ENCODE measurements at regions not wholly inside any gene's neighbourhood (a gene's known extent, or its start where the extent isn't known, plus 50 kb on each side); places are given as distances from the start of the nearest gene placed in this dataset.
"Not testable (repeated sequence)": the region's sequence is repeated elsewhere in the genome, so short reads cannot be mapped to it uniquely, and the experiment has no call there.

DNA sequence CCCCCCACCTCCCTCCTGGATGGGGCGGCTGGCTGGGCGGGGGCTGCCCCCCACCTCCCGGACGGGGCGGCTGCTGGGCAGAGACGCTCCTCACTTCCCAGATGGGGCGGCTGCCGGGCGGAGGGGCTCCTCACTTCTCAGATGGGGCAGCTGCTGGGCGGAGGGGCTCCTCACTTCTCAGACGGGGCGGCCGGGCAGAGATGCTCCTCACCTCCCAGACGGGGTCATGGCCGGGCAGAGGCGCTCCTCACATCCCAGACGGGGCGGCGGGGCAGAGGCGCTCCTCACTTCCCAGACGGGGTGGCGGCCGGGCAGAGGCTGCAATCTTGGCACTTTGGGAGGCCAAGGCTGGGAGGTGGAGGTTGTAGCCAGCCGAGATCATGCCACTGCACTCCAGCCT is 280.8 kb downstream of the SOCS6 start:
- not testable (repeated sequence) for FAIRE-seq

DNA sequence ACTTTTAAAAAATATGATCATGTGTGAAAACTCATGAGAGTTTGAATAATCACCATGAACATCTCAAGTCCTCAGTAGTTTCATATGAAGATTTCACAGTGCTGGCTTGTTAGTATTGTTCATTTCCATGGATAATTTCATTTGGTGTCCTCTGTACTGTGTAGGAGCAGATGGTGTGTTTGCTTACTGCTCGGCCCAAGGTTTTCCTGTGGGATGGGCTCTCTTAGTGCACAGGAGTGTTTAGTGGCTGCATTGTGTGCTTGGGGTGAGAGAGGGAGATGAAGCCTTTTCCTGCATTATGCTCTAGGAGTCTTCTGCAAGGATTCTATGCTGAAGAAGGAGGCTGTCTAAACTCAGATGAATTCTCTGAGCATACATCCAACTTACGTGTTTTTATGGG is 270.6 kb downstream of the SOCS6 start:
- DNase-seq (ENCODE audit: insufficient read length, low spot score) = no peak
- FAIRE-seq = no peak

More for the DNA sequence above, 280.8 kb downstream of the SOCS6 start:
- not testable (repeated sequence) for DNase-seq (ENCODE audit: insufficient read length, low spot score)

GRCh38 chr18:70558371-70558770 is 269.5 kb downstream of the SOCS6 start:
- no peak for FAIRE-seq
- no peak for DNase-seq (ENCODE audit: insufficient read length, low spot score)

DNA sequence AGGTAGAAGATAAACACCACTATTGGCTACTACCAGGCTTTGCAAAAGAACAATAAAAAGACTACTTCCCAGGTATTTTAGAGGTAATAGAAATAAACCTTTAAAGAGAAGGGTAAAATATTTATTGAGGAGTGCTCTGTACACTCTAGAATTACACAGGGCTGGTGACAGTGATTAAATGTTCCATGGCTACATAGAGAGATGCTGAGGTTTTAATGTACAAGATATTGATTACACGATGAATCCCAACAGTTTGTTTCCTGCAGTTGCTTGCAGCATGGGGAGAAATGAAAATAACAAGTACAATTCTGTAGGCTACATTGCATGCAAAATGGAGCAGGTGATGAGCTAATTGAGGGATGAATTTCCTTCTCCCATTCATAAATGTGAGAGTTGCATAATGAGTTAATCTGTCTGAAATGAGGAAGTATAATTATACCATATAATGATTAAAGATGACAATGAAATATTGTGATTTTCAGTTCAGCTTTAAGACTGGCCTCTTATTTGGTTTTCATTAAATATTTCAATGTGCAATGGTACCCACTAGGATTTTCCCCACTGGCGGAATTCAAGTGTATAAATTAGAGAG is 266.1 kb downstream of the SOCS6 start:
- DNase-seq (ENCODE audit: insufficient read length, low spot score) (no peak), FAIRE-seq (no peak)

DNA sequence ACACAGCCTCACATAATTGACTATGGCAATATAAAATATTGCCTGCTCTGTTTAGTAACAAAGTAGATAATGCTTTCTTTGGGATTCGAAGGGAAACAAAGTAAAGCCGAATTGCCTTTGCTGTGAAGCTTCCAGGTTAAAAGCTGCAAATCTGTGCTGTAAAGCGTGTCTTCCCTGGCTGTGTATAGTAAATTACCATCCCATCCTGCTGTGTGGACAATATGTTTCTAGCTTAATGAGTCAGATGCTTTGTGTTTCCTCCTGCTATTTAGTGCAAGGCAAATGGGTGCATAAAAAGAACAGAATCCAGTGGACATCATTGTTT is 265.1 kb downstream of the SOCS6 start:
- DNase-seq (ENCODE audit: insufficient read length, low spot score) = no peak
- no peak for FAIRE-seq

DNA sequence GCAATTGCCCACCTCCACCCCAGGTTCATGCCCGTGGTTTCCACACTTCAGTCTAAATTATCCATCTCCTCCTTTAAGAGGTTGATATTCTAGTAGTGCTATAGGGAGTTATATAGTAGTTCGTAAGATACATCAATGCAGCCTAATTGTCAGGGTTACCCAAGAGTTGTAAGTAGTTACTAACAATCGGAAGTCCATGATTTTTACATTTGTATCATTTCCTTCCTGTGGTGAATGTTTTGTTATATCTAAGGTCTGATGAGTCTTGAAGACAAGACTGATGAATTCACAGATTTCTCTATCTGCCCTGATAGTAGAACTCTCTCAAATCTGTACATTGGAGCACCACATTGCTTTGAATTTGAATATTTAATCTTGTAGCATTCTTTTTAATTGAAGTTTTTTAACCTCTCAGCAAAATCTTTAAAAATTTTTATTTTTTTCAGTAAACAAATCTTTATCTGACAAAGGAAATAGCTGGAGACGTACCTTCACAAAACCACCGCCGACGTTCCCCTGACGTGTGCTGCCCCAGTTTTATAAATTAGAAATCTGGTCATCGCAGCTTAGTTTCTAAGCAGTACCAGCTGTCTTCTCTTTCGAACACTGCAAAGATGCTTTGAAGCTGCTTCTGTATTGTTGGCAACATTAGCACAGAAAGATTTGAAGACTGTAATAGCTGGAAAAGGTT is 264.5 kb downstream of the SOCS6 start:
- FAIRE-seq (no peak), DNase-seq (ENCODE audit: insufficient read length, low spot score) (no peak)

DNA sequence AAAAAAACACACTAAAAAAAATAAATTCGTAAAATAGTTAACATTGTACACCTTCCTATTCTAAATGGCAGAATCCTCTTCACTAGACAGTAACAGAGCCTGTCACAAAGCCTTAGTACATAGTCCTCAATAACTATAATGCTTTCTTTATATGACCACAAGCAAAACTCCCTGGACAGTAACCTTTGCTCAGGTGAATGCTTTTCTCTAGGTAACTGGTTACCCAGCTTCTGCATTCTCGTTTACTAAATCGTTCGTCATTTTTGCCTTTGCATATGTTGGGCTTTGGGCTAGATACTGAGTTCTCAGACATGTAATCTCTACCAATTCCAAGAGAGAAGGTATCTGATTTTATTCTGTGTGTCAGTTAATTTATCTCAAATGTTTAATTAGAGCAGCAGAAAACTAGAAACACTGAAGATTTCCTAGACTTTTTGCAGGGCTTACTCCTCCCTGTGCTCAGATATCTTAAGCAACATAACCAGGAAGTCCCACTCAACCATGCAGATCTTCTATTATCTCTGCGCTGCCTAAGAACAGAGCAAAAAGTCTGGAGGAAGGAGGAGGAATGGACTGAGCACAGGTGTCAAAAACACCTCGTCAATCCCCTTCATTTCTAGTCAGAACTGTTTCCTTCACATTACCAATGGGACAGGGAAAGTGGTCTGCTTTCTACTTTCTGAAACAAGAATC is 247.7 kb downstream of the SOCS6 start:
- DNase-seq (ENCODE audit: insufficient read length, low spot score) (no peak), FAIRE-seq (no peak)

GRCh38 chr18:70535041-70535440 is 246.2 kb downstream of the SOCS6 start:
- FAIRE-seq = no peak
- DNase-seq (ENCODE audit: insufficient read length, low spot score) = no peak

DNA sequence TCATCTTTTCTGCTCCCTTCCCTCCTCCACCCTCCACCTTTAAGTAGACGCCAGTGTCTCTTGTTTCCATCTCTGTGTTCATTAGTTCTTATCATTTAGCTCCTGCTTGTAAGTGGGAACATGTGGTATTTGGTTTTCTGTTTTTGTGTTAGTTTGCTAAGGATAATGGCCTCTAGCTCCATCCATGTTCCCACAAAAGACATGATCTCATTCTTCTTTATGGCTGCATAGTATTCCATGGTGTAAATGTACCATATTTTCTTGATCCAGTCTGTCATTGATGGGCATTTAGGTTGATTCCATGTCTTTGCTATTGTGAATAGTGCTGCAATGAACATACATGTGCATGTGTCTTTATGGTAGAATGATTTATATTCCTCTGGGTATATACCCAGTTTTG is 236.5 kb downstream of the SOCS6 start:
- not testable (repeated sequence) for DNase-seq (ENCODE audit: insufficient read length, low spot score); FAIRE-seq

DNA sequence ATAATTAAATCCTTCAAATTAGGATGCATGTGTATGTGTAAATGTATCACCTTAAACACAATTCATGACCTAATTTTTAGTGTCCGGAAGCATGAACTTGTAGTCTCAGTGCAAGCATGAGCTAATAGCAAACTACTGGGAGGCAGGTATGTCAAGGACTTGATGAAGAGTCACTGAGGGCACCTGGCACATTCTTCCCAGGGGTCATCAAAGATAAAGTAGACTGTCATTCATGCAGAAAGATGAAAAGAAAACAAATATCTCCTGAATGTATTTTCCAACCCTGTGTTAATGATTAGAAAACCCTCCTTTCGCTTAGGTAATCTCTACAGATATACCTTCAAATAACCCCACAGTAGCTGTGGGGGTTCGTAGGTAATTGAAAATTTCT is 234.9 kb downstream of the SOCS6 start:
- no peak for DNase-seq (ENCODE audit: insufficient read length, low spot score)
- no peak for FAIRE-seq

- no peak for DNase-seq (ENCODE audit: insufficient read length, low spot score)
- FAIRE-seq = no peak
These were observed 234.4 kb downstream of the SOCS6 start for GRCh38 chr18:70523035-70523791.

GRCh38 chr18:70522183-70522680 is 233.4 kb downstream of the SOCS6 start:
- DNase-seq (ENCODE audit: insufficient read length, low spot score) (no peak), FAIRE-seq (no peak)

DNA sequence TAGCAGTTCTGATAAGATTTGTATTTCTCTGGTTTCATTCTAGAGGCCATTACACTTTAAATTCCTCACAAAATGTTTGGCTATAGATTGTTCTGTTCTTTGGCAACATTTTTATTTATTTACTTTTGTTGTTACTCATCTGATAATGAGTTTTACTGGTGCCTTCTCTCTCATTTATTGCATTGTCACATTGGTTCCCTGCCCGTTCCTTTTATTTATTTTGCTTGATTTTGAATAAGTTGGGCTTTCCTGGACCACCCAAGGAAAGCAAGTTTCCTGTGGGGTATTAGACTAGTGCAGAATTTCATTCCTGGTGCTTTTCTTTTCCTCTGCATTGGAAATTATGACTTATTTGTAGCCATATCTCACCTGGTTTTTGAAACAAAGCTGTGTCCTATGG is 232.0 kb downstream of the SOCS6 start:
- FAIRE-seq (no peak), DNase-seq (ENCODE audit: insufficient read length, low spot score) (no peak)

GRCh38 chr18:70513502-70514171 is 224.8 kb downstream of the SOCS6 start:
- FAIRE-seq (no peak), DNase-seq (ENCODE audit: insufficient read length, low spot score) (no peak)

DNA sequence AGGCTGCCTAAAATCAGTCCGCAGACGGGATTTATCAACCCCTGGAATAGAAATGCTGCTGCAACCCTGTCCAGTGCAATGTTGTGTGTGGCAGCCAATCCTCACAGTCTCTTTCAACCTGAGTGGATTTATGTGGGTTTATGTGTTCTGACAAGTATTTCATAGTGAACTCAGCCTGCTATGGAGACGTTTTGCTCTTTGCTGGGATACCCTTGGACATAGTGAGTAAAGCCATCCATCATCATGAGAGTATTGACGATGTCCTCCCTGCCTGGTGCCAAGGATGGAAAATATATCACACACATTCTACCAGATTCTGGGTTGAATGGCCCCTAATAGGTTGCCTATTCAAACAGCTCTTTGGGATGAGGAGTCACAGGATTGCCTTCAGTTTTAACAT is 219.1 kb downstream of the SOCS6 start:
- DNase-seq (ENCODE audit: insufficient read length, low spot score) = no peak
- FAIRE-seq = no peak

GRCh38 chr18:70506511-70506910 is 217.7 kb downstream of the SOCS6 start:
- FAIRE-seq = no peak

DNA sequence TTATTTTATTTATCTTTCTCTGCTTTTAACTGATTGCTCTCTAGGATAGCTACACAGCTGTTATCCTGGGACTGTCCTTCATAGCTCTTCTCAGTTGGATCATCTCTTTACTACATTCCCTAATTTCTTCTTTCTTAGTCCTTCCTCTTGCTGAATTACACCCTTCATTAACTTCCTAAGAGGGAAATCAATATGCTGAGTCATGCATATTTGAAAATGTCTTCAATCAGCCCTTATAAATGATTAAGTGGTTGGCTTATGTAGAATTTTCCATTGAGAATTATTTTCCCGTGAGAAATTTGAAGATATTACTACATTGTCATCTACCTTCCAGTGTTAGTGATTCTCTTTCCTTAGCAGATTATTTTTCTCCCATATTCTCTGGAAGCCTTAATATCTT is 214.2 kb downstream of the SOCS6 start:
- FAIRE-seq = no peak
- DNase-seq (ENCODE audit: insufficient read length, low spot score) = no peak

More at GRCh38 chr18:70506511-70506910, 217.7 kb downstream of the SOCS6 start:
- DNase-seq (ENCODE audit: insufficient read length, low spot score) = no peak

DNA sequence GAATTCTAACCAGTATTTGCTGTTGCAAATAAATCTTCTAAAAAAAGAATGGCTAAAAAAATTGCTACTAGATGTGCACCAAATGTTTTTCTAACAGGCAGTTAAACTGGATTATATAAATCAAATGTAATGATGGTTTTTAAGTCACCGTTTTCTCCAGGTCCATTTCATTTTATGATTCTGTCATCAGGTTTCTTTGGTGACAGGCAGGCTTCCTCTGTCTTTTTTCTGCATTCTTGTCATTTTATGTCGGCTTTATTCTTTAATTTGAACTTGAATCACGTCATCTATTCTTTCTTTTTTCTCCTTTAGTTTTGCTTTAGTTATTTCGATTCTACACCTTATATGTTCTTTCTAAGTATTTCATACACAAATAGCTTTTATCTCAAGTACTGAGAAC is 212.5 kb downstream of the SOCS6 start:
- FAIRE-seq (no peak), DNase-seq (ENCODE audit: insufficient read length, low spot score) (no peak)

DNA sequence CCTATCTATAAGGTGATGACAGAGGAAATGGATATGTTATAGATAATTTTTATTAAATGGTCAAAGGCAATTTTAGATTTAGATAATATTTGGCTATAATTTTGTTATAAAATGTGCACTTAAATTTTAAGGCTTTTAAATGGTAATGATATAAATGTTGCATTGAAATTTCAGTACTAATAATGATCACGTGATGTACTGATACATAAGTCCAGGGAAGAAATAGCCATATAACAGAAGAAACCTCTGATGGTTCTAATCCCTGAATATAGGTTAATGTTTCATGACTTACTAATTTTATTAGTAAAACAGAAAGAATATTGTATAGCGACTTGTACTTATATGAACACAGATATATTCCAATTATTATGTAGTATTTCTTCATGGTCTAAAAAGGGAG is 211.9 kb downstream of the SOCS6 start:
- FAIRE-seq = no peak
- no peak for DNase-seq (ENCODE audit: insufficient read length, low spot score)

DNA sequence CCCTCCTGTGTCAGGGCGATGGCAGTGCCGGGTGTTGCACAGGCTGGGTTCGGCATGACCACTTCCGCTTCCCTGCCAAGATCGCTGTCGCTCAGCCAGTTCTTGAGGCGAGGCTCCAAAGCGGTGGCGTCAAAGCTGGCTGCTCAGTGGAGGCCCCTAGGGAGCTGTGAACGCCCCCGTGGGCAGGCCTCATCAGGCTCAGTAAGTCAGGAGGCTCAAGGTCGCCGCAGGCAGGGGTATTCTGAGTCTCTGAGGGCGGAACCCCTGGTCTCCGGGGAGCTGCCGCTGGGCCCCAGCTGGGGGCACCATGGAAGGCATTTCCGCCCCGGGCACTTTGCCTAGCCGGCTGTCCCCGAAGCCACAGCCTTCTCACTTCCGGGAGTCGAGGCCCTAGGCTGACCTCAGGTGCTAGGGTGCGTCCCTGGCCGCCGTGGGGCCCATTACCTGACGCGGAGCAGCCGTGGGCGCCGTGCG is 210.4 kb downstream of the SOCS6 start:
- FAIRE-seq (no peak), DNase-seq (ENCODE audit: insufficient read length, low spot score) (no peak)
